Rectal smooth muscle tissue (tissue), 1 donor: ENCODE measurements at regions not wholly inside any gene's neighbourhood (a gene's known extent, or its start where the extent isn't known, plus 50 kb on each side); places are given as distances from the start of the nearest gene placed in this dataset.

ENCODE experiments used
- H3K27ac ChIP-seq: one replicate; pipeline ENCODE4 v1.7.0; 2013; ENCODE audit warnings: low read depth, low read length, inconsistent platforms
- H3K27me3 ChIP-seq: one replicate; pipeline ENCODE4 v1.7.0; 2013; ENCODE audit warnings: low read length; ENCODE audit not compliant: control insufficient read depth, insufficient read depth
- H3K36me3 ChIP-seq: one replicate; pipeline ENCODE4 v1.7.0; 2013; ENCODE audit warnings: low read length; ENCODE audit not compliant: control insufficient read depth, insufficient read depth
- H3K4me1 ChIP-seq: one replicate; pipeline ENCODE4 v1.7.0; 2013; ENCODE audit warnings: low read length; ENCODE audit not compliant: control insufficient read depth, insufficient read depth
- H3K4me3 ChIP-seq: one replicate; pipeline ENCODE4 v1.7.0; 2013; ENCODE audit warnings: low read length
- H3K9ac ChIP-seq: one replicate; pipeline ENCODE4 v1.7.0; 2013; ENCODE audit warnings: low read length

GRCh38 chr22:35475545-35475944 lies 65.1 kb upstream of the RASD2 start:
- Histone ChIP-seq H3K9ac (no peak overlapping the region), H3K4me3 (no peak overlapping the region), H3K27me3 (no peaks in the 10 kb centered on the region), H3K36me3 (no peaks in the 10 kb centered on the region), H3K27ac (no peak overlapping the region), H3K4me1 (peaks cover 29% of the 10 kb centered on the region)

- H3K27me3 ChIP-seq: no peaks in the 10 kb centered on the region
- H3K9ac ChIP-seq: no peak overlapping the region
- H3K4me3 ChIP-seq: no peak overlapping the region
- no peak overlapping the region for H3K27ac ChIP-seq
- no peaks in the 10 kb centered on the region for H3K36me3 ChIP-seq
- peaks cover 37% of the 10 kb centered on the region for H3K4me1 ChIP-seq
These were observed 64.3 kb upstream of the RASD2 start for GRCh38 chr22:35476341-35476740.

GRCh38 chr22:35477911-35478582 lies 62.6 kb upstream of the RASD2 start:
- no peak overlapping the region for H3K9ac ChIP-seq
- peak overlapping the region; percentile 68 for H3K27ac ChIP-seq
- H3K27me3 ChIP-seq: no peaks in the 10 kb centered on the region
- peak overlapping the region; percentile 1 for H3K4me3 ChIP-seq
- no peaks in the 10 kb centered on the region for H3K36me3 ChIP-seq
- H3K4me1 ChIP-seq: peaks cover 33% of the 10 kb centered on the region

GRCh38 chr22:35478633-35479107 lies 62.0 kb upstream of the RASD2 start:
- Histone ChIP-seq H3K4me3 (no peak overlapping the region), H3K36me3 (no peaks in the 10 kb centered on the region), H3K4me1 (peaks cover 29% of the 10 kb centered on the region), H3K9ac (no peak overlapping the region), H3K27me3 (no peaks in the 10 kb centered on the region), H3K27ac (peak overlapping the region; percentile 68)

DNA sequence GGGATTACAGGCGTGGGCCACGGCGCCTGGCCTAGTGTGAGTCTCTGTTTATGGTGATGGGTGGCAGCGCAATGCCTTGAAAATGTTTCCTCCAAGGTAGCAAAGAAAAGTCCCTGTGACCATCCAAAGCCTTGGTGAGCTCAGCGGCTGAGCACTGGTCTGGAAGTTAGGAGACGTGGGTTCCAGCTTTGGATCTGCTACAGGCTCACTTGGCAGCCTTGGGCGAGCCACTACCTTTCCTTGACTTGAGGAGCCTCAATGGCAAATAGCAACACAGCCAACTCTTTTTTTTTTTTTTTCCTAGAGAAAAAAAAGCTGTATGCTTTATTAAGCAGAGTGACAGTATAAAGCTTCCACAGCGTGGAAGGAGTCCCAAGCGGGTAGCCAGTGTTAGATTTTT lies 61.3 kb upstream of the RASD2 start:
- no peaks in the 10 kb centered on the region for H3K27me3 ChIP-seq
- H3K36me3 ChIP-seq: no peaks in the 10 kb centered on the region
- H3K9ac ChIP-seq: no peak overlapping the region
- peaks cover 29% of the 10 kb centered on the region for H3K4me1 ChIP-seq
- H3K27ac ChIP-seq: peak overlapping the region; percentile 86
- no peak overlapping the region for H3K4me3 ChIP-seq

DNA sequence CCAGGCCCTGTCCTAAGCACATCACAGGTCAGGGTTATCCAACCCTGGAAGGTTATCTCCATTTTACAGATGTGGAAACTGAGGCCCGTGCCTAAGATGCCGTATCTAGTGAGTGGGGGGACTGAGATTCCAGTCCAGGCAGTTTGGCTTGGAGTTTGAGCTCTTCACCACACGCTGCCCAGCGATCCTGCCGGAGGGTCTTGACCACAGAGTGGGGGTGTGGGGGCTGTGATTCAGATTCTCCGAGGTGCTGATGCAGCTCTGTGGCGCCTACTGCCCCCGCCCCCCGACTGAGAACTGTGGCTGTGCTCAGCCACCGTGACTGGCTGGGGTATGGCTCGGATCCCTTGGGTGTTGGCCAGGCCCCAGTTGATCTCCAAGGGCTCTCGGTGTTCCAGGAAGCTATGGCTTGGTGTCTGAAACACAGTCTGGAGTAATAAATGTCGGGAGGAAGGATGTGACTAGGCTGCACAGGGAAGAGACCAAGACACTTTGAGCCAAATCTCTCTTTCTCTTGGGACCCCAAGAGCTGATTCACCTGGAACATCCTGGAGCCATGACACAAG lies 60.6 kb upstream of the RASD2 start:
- Histone ChIP-seq H3K9ac (no peak overlapping the region), H3K27me3 (no peaks in the 10 kb centered on the region), H3K4me1 (peaks cover 29% of the 10 kb centered on the region)

DNA sequence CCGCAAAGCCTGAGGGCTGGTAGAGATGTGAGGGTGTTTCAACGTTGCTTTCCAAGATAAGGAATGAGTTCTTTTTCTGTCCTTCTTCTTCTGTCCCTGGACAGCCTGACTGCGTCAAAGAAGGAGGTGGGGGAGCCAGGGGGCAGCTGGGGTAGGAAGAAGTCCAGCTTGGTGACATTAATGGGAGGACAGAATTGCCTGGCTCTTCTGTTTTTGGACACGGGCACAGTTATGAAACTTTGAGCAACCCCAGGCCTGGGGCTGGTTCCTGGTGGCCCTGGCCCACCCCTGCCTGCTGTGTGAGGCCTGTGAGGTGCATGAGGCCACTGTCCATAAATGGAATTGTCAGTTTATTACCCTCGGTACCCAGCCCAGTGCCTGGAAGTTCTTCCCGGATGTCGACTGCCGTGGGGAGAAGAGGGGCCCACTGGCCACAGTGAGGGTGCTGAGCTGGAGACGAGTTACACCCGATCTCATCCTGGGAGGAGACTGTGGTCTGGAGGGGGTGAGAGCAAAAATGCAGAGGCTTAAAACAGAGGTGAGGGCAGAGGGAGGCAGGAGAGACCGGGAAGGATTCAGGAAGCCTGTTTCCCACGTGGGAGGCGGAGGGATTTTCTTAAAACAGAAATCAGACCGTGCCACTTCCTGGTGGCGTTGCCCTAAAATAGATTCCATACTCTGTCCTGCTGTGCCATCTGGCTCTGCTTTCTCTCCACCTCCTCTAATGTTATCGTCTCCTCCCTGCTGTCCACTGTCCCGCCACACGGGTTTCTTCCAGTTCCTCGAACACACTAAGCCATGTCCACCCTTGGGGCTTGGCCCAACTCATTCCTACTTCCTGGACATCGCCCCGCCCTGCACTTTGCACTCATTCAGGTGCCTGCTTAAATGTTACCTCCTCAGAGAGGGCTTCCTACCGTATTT lies 59.7 kb upstream of the RASD2 start:
- H3K36me3 ChIP-seq: no peaks in the 10 kb centered on the region
- H3K27me3 ChIP-seq: no peaks in the 10 kb centered on the region
- no peak overlapping the region for H3K9ac ChIP-seq
- H3K27ac ChIP-seq: peak overlapping the region; percentile 86
- H3K4me1 ChIP-seq: peaks cover 29% of the 10 kb centered on the region
- peak overlapping the region; percentile 1 for H3K4me3 ChIP-seq

More for the DNA sequence above, 60.6 kb upstream of the RASD2 start:
- H3K36me3 ChIP-seq: no peaks in the 10 kb centered on the region
- H3K4me3 ChIP-seq: peak overlapping the region; percentile 1
- peak overlapping the region; percentile 86 for H3K27ac ChIP-seq

- no peaks in the 10 kb centered on the region for H3K27me3 ChIP-seq
- no peak overlapping the region for H3K27ac ChIP-seq
- H3K36me3 ChIP-seq: no peaks in the 10 kb centered on the region
- H3K9ac ChIP-seq: no peak overlapping the region
- no peak overlapping the region for H3K4me3 ChIP-seq
- peaks cover 26% of the 10 kb centered on the region for H3K4me1 ChIP-seq
These were observed 58.3 kb upstream of the RASD2 start for GRCh38 chr22:35482311-35482710.

- Histone ChIP-seq H3K4me3 (no peak overlapping the region), H3K9ac (no peak overlapping the region), H3K27ac (no peak overlapping the region)
These were observed 57.7 kb upstream of the RASD2 start for GRCh38 chr22:35482974-35483373.

GRCh38 chr22:35483730-35484129 lies 56.9 kb upstream of the RASD2 start:
- no peak overlapping the region for H3K4me3 ChIP-seq
- no peaks in the 10 kb centered on the region for H3K27me3 ChIP-seq

More at GRCh38 chr22:35482974-35483373, 57.7 kb upstream of the RASD2 start:
- no peaks in the 10 kb centered on the region for H3K36me3 ChIP-seq
- H3K4me1 ChIP-seq: peaks cover 25% of the 10 kb centered on the region
- no peaks in the 10 kb centered on the region for H3K27me3 ChIP-seq

DNA sequence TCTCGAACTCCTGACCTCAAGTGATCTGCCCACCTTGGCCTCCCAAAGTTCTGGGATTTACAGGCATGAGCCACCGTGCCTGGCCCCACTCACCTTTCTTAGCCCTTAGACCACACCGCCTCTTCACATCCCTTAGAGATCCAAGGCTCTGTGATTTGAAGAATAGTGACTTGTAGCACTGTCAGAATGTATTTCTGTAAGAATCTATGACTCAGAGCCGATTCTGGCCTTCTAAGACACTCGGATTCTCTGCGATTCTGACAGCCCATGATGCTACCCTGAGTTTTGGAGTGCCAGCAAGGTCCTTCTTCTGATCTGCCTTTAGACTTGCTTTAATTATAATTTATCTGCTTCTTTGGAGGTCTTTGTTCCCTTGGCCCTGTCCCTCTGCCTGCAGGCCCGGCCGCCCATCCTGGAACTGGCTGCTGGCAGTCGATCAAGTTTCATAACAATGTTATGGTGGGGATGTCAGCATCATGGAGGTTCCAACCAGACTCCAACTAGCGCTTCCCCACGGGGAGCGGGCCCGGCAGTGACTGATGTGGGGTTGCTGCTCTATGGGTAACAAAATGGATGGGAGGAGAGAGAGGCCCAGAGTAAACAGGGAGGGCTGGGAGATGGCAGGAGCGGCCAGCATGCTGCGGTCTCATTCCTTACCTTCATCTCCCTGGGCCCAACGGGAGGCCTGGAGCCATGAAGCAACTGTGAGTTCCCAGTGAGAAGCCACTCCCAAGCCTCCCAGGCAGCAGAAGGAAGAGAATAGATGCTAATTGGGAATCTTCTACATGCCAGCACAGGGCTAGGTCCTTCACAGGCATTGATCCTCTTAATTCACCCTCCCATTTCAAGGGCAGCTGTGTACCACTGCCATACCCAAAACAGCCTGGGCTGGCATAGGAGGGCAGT lies 55.7 kb upstream of the RASD2 start:
- no peaks in the 10 kb centered on the region for H3K27me3 ChIP-seq
- H3K9ac ChIP-seq: no peak overlapping the region
- H3K4me3 ChIP-seq: no peak overlapping the region
- H3K4me1 ChIP-seq: peaks cover 14% of the 10 kb centered on the region
- H3K27ac ChIP-seq: no peak overlapping the region
- no peaks in the 10 kb centered on the region for H3K36me3 ChIP-seq

More at GRCh38 chr22:35483730-35484129, 56.9 kb upstream of the RASD2 start:
- Histone ChIP-seq H3K27ac (no peak overlapping the region), H3K9ac (no peak overlapping the region), H3K36me3 (no peaks in the 10 kb centered on the region), H3K4me1 (peaks cover 17% of the 10 kb centered on the region)
